Stimulated activated CD4-positive, alpha-beta T cell treated with anti-CD3 and anti-CD28 coated beads, TNF-alpha, amount 100 ng/mL, for 1 hour (primary cell): ENCODE measurements at regions not wholly inside any gene's neighbourhood (a gene's known extent, or its start where the extent isn't known, plus 50 kb on each side); places are given as distances from the start of the nearest gene placed in this dataset.

Experiments used
- DNase-seq, 3 donors: peaks; one replicate each; pipeline ENCODE4 v3.0.0-alpha.2; 2020; ENCODE audit warnings: low read depth in 3 of 3, low spot score in 1 of 3

- DNase-seq: no peak
These were observed 69.8 kb downstream of the CD83 start for GRCh38 chr6:14187406-14187805.

GRCh38 chr6:14189074-14189473 is 71.5 kb downstream of the CD83 start:
- no peak for DNase-seq

- no peak for DNase-seq
These were observed 72.8 kb downstream of the CD83 start for GRCh38 chr6:14190191-14190928.

- DNase-seq: no peak
These were observed 73.3 kb downstream of the CD83 start for GRCh38 chr6:14190929-14191224.

GRCh38 chr6:14191761-14192160 is 74.2 kb downstream of the CD83 start:
- DNase-seq: no peak

- no peak for DNase-seq
These were observed 74.7 kb downstream of the CD83 start for GRCh38 chr6:14192216-14192788.

GRCh38 chr6:14193524-14193923 is 76.0 kb downstream of the CD83 start:
- DNase-seq: no peak

- DNase-seq: no peak
These were observed 76.9 kb downstream of the CD83 start for GRCh38 chr6:14194483-14194882.

- no peak for DNase-seq
These were observed 77.4 kb downstream of the CD83 start for GRCh38 chr6:14194976-14195375.

- DNase-seq: no peak
These were observed 78.5 kb downstream of the CD83 start for GRCh38 chr6:14196026-14196425.

- DNase-seq: no peak
These were observed 79.5 kb downstream of the CD83 start for GRCh38 chr6:14197118-14197517.

GRCh38 chr6:14200047-14200446 is 82.5 kb downstream of the CD83 start:
- no peak for DNase-seq

- DNase-seq: no peak
These were observed 85.4 kb downstream of the CD83 start for GRCh38 chr6:14202947-14203346.

GRCh38 chr6:14206391-14206790 is 88.8 kb downstream of the CD83 start:
- DNase-seq: no peak

GRCh38 chr6:14207448-14207847 is 89.9 kb downstream of the CD83 start:
- DNase-seq: no peak

- no peak for DNase-seq
These were observed 91.4 kb downstream of the CD83 start for GRCh38 chr6:14209000-14209399.

GRCh38 chr6:14210077-14210476 is 92.5 kb downstream of the CD83 start:
- no peak for DNase-seq

- DNase-seq: peak; percentile 70 to 90 (median 82)
These were observed 93.3 kb downstream of the CD83 start for GRCh38 chr6:14210663-14211561.

GRCh38 chr6:14211562-14211942 is 94.0 kb downstream of the CD83 start:
- DNase-seq: peak in 1 of 3 donors; percentile 6

GRCh38 chr6:14212020-14212419 is 94.4 kb downstream of the CD83 start:
- DNase-seq: no peak

- no peak for DNase-seq
These were observed 95.1 kb downstream of the CD83 start for GRCh38 chr6:14212632-14213031.
